ENCODE measurements at regions not wholly inside any gene's neighbourhood (a gene's known extent, or its start where the extent isn't known, plus 50 kb on each side); places are given as distances from the start of the nearest gene placed in this dataset.

DNA sequence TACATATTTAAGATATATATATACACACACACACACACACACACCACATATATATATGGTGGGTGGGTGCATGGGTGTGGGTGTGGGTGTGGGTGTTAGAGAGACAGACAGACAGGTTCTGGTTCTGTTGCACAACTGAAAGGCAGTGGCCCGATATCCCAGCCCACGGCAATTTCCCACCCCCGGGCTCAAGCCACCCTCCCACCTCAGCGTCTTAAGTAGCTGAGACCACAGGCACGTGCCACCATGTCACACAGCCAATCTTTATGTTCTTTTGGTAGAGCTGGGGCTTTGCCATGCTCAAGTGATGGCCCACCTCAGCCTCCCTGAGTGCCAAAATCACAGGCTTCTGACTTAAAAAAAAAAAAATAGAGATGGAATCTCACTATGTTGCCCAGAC lies 417.8 kb upstream of the FOXG1 start:
- WGBS, 2 donors = 86 to 95% methylated on average over 5 of the region's 5 CpGs
- Histone ChIP-seq H3K9me3 (peaks cover 0 to 8% (median 0%) of the 10 kb centered on the region in 11 donors), H3K4me1 (no peaks in the 10 kb centered on the region), H3K4me3 (no peak overlapping the region), H3K27me3 (no peaks in the 10 kb centered on the region), H3K36me3 (no peaks in the 10 kb centered on the region), H3K27ac (no peak overlapping the region)
- intact Hi-C loops (cut with DNase I) = no loop called here
- ATAC-seq (no peak), DNase-seq (no peak)
- TF ChIP-seq, protein P1, sequence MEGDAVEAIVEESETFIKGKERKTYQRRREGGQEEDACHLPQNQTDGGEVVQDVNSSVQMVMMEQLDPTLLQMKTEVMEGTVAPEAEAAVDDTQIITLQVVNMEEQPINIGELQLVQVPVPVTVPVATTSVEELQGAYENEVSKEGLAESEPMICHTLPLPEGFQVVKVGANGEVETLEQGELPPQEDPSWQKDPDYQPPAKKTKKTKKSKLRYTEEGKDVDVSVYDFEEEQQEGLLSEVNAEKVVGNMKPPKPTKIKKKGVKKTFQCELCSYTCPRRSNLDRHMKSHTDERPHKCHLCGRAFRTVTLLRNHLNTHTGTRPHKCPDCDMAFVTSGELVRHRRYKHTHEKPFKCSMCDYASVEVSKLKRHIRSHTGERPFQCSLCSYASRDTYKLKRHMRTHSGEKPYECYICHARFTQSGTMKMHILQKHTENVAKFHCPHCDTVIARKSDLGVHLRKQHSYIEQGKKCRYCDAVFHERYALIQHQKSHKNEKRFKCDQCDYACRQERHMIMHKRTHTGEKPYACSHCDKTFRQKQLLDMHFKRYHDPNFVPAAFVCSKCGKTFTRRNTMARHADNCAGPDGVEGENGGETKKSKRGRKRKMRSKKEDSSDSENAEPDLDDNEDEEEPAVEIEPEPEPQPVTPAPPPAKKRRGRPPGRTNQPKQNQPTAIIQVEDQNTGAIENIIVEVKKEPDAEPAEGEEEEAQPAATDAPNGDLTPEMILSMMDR (IDR thresholded peaks at IDR 0.05) = no peak

DNA sequence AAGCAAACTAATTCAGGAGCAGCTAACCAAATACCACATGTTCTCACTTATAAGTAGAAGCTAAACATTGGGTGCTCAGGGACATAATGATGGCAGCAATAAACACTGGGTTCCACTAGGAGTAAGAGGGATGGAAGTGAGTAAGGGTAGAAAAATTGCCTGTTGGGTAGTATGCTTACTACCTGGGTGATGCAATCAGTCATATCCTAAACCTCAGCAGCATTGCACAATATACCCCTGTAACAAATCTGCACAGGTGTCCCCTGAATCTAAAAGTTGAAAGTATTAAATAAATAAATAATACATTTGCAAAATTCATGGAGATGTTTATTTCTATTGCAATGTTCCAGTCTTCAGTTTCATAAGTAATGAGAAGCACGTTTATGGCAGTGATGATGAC lies 409.8 kb upstream of the FOXG1 start:
- Histone ChIP-seq H3K27me3 (no peaks in the 10 kb centered on the region), H3K9me3 (peaks cover 0 to 62% (median 5%) of the 10 kb centered on the region in 11 donors), H3K4me3 (no peak overlapping the region), H3K36me3 (no peaks in the 10 kb centered on the region), H3K27ac (no peak overlapping the region), H3K4me1 (no peaks in the 10 kb centered on the region)
- TF ChIP-seq, protein P1 (IDR thresholded peaks at IDR 0.05) = no peak
- ATAC-seq = no peak
- DNase-seq = no peak
- intact Hi-C loops (cut with DNase I) = no loop called here
- WGBS, 2 donors = 34 to 40% methylated on average over 1 of the region's 1 CpG

DNA sequence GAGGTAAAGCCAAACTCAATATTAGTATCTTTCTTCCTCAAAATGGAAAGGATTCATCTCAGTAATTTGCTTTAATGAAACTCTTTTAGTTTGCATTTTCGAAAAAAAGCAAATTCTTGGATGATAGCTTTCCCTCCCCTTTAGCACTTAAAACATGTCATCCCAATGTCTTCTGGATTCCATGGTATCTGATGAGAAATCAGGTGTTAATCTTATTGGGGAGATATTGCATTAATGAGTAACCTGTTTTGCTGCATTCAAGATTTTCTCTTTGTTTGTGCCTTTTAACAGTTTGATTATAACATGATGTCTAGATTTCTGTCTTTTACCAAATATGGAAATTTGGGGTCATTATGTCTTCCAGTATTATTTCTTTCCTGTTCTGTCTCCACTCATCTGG lies 405.1 kb upstream of the FOXG1 start:
- 61 to 67% methylated on average over 1 of the region's 1 CpG for WGBS, 2 donors
- H3K4me3 ChIP-seq = no peak overlapping the region
- no peaks in the 10 kb centered on the region for H3K4me1 ChIP-seq
- ATAC-seq (no peak), DNase-seq (no peak)
- H3K9me3 ChIP-seq = peaks cover 0 to 72% (median 9%) of the 10 kb centered on the region in 11 donors
- intact Hi-C loops (cut with DNase I) = no loop called here
- TF ChIP-seq, protein P1 (IDR thresholded peaks at IDR 0.05) = no peak
- no peaks in the 10 kb centered on the region for H3K36me3 ChIP-seq
- no peak overlapping the region for H3K27ac ChIP-seq
- no peaks in the 10 kb centered on the region for H3K27me3 ChIP-seq

DNA sequence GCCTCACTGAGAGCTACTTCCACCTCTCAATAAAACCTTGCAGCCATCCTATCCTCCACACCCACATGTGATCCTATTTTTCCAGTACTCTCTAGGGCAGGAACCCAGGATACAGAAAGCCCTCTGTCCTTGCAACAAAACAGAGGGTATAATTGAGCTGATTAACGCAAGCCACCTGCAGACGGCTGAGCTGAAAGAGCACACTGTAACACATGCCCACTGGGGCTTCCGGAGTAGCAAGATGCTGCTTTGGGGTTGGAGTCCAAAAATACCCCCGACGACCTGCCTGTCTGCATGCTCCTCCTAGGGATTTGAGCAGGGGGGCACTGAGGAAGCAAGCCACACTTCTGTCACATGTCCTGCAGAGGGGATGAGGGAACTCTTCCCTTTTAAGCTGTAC lies 401.1 kb upstream of the FOXG1 start:
- DNase-seq = no peak
- Histone ChIP-seq H3K27me3 (no peaks in the 10 kb centered on the region), H3K4me1 (no peaks in the 10 kb centered on the region), H3K27ac (no peak overlapping the region), H3K4me3 (no peak overlapping the region), H3K36me3 (no peaks in the 10 kb centered on the region), H3K9me3 (peaks cover 0 to 41% (median 9%) of the 10 kb centered on the region in 11 donors)
- TF ChIP-seq, protein P1 (IDR thresholded peaks at IDR 0.05) = no peak
- WGBS, 2 donors = 75 to 79% methylated on average over 5 of the region's 5 CpGs
- intact Hi-C loops (cut with DNase I) = no loop called here
- no peak for ATAC-seq

All from heart right ventricle (tissue), 16 donors.